HUDEP-2 (cell line): ENCODE measurements at regions not wholly inside any gene's neighbourhood (a gene's known extent, or its start where the extent isn't known, plus 50 kb on each side); places are given as distances from the start of the nearest gene placed in this dataset.
"Not testable (repeated sequence)": the region's sequence is repeated elsewhere in the genome, so short reads cannot be mapped to it uniquely, and the experiment has no call there.

Experiments used
- DNase-seq, 76 experiments: peaks; one replicate each; lab custom pipeline; 2025; ENCODE audit not compliant: unreplicated experiment in 76 of 76; lab: John Stamatoyannopoulos, UW

- DNase-seq, result no peak
These were observed 1695.0 kb upstream of the CELF4 start for GRCh38 chr18:39260565-39260964.

GRCh38 chr18:39259736-39260135 lies 1694.1 kb upstream of the CELF4 start:
- DNase-seq, result no peak

DNA sequence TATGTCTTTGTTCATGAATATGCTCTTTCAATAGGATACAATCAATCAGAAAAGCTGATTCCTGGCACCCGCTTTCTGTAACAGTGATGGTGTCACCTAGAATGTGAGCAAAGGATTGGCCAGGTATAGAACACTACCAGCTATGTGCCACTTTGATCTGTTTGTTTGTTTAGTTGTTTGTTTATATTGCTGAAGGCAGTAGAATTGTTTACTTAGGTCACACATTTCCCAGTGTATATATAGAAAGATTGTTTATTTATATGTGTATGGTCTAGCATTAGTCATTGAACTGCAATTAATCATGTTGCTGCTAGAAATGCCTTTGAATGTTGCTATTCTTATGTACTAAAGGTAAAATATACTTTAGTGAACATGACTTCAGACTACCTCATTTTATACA lies 1678.6 kb upstream of the CELF4 start:
- DNase-seq, result no peak

GRCh38 chr18:39241534-39241933 lies 1675.9 kb upstream of the CELF4 start:
- DNase-seq, result no peak

- no peak for DNase-seq
These were observed 1673.5 kb upstream of the CELF4 start for GRCh38 chr18:39238981-39239660.

- no peak for DNase-seq
These were observed 1669.6 kb upstream of the CELF4 start for GRCh38 chr18:39235118-39235719.

DNA sequence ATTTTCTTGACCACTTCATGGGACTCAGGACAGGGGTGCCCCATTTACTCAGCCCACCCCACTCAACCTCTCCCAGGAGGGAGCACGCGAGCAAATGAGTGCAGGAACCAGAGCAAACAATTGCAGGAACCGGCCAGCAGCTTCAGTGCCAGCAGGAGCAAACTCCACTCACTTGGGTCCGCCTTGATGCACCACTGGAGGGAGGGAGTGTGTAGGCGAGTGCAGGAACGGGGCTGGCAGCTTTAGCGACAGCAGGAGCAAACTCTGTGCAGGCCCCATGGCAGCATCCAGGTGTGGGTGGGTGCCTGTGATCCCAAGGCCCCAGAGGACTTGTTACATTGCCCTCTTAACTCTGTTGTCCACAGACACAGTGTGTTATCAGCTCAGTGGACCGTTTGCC lies 1667.3 kb upstream of the CELF4 start:
- DNase-seq, result no peak

GRCh38 chr18:39232490-39232889 lies 1666.9 kb upstream of the CELF4 start:
- no peak for DNase-seq

DNA sequence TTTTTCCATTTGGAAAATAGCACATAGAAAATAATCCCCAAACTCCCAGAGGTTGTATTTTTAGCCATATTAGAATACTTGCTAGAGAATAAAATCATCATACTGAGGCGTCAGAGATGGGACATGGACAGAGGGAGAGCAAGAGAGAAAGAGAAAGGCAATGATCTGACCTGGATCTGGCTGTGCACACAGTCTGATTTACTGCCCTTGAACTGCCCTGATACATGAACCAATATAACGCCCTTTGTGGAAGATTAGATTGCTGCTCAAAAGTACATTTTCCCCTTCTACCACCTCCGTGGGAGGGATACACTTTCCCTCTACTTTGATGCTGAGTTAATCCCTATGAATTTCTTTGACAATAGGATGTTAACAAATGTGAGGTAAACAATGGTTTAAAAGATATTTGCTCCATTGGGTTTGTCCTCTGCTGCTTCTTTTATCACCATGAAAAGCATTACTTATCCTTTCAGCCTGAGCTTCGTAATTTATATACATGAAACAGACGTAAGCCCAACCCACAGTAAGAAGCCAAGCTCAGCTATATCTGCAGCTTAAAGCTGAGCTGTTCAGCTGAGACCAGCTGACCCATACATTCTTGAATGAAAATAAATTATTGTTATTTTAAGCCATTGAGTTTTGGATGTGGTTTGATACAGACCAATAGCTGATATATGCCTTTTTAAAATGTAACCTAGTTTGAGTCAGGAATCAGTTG lies 1664.6 kb upstream of the CELF4 start:
- DNase-seq, result no peak

- not testable (repeated sequence) for DNase-seq
These were observed 1662.2 kb upstream of the CELF4 start for GRCh38 chr18:39227769-39228168.

DNA sequence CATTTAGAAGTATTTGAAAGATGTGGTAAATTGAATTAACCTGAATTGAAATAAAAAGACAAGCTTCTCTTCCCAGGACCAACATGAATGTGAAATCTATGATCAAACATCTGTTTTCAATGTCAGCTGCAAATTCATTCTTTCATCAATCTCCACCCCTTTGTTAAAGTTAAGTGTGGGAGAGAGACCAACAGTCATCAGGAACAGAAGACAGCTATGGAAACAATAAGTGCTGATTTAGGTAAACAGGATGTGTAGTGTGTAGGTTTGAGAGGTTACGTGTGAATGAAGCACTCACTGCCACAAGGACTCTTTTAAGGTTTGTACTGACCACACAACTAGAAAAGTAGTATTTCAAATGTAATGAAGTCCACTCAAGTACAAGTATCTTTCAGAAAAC lies 1659.8 kb upstream of the CELF4 start:
- no peak for DNase-seq

- DNase-seq, result no peak
These were observed 1657.7 kb upstream of the CELF4 start for GRCh38 chr18:39223283-39223682.

GRCh38 chr18:39215920-39216319 lies 1650.3 kb upstream of the CELF4 start:
- no peak for DNase-seq

DNA sequence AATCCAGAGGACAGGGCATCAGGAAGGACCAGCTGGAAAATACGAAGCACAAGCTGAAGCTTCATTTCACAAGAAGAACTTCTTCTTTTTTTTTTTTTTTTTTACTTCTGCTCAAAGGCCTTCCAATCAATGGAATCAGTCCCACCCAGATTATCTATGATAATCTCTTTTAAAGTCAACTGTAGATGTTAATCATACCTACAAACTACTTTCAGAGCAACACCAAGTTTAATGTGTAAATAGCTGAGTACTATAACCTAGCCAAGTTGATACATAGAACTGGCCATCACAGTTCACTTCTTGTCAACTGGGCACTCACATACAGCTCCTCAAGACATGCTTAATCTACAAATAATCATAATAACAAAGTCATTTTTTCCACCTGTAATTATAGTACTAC lies 1645.9 kb upstream of the CELF4 start:
- DNase-seq, result no peak

GRCh38 chr18:39209173-39209572 lies 1643.6 kb upstream of the CELF4 start:
- no peak for DNase-seq

- DNase-seq, result no peak
These were observed 1643.1 kb upstream of the CELF4 start for GRCh38 chr18:39208729-39209128.

GRCh38 chr18:39208190-39208589 lies 1642.6 kb upstream of the CELF4 start:
- DNase-seq, result no peak

DNA sequence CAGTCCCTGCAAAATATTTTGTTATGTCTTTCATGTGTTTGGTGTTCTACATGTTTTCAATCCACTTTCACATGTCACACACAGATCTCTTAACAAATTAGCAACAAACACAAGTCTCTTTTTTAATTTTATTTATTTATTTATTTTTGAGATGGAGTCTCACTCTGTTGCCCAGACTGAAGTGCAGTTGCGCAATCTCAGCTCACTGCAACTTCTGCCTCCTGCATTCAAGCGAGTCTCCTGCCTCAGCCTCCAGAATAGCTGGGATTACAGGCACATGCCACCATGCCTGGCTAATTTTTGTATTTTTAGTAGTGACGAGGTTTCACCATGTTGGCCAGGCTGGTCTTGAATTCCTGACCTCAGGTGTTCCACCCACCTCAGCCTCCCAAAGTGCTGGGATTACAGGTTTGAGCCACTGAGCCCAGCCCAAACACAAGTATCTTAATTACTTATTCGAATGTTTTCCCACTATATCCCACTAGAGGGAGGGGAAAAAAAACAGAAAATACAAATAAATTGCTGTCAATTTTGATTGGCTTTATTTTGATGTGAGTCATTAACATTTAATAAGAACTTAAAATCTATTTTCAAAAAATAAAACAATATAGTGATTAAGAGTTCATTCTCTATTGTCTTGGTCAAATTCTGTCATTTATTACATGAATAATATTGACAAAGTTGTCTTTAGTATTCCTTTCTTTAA lies 1641.0 kb upstream of the CELF4 start:
- DNase-seq, result not testable (repeated sequence)

DNA sequence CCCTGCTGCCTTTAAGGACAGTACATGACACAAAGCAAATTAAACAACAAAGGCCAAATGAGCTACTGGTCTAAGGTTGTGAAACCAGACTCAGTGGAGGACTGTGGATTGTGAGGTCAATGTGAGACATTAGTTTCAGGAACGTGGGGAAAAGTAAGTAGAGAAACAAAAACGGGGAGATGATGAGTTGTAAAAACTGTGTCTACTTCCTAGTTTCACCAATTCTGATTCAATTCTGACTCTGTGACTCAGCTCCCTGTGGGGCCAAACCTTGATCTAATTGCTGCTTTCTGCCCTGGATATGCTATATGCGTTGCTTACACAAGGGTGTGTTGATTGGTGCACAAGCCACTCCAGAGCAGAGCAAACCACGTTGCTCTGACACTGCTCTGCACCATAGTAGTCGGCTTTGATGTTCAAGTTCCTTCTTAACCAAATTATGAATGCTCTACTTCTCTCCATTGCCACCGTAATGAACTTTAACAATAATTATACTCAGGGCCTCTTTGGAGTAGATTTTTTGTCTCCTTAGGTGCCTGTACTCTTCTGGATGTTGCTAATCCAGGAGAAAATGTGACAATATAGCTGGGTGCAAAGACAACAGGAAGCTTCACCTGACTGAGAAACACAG lies 1640.1 kb upstream of the CELF4 start:
- DNase-seq, result no peak

GRCh38 chr18:39200153-39200552 lies 1634.6 kb upstream of the CELF4 start:
- DNase-seq, result no peak
